Activated CD8-positive, alpha-beta memory T cell treated with anti-CD3 and anti-CD28 coated beads, Interleukin-2, amount 50 U/mL, for 48 hours (primary cell): ENCODE measurements at regions not wholly inside any gene's neighbourhood (a gene's known extent, or its start where the extent isn't known, plus 50 kb on each side); places are given as distances from the start of the nearest gene placed in this dataset.

Experiments
- DNase-seq: peaks from one replicate; pipeline ENCODE4 v3.0.0-alpha.2; 2020

- no peak for DNase-seq
Measured at GRCh38 chr19:32230441-32230840, 115.0 kb upstream of the ZNF507 start.

- no peak for DNase-seq
Measured at GRCh38 chr19:32231020-32231419, 114.4 kb upstream of the ZNF507 start.

- DNase-seq = no peak
Measured at GRCh38 chr19:32231691-32232090, 113.7 kb upstream of the ZNF507 start.

- no peak for DNase-seq
Measured at GRCh38 chr19:32232449-32232848, 113.0 kb upstream of the ZNF507 start.

GRCh38 chr19:32233091-32233490, 112.3 kb upstream of the ZNF507 start:
- no peak for DNase-seq

- DNase-seq = no peak
Measured at GRCh38 chr19:32233885-32234284, 111.5 kb upstream of the ZNF507 start.

GRCh38 chr19:32234663-32235217, 110.7 kb upstream of the ZNF507 start:
- DNase-seq = no peak

- DNase-seq = no peak
Measured at GRCh38 chr19:32238076-32238475, 107.3 kb upstream of the ZNF507 start.

- no peak for DNase-seq
Measured at GRCh38 chr19:32240316-32240715, 105.1 kb upstream of the ZNF507 start.

- no peak for DNase-seq
Measured at GRCh38 chr19:32241306-32241705, 104.1 kb upstream of the ZNF507 start.

- no peak for DNase-seq
Measured at GRCh38 chr19:32241932-32242710, 103.3 kb upstream of the ZNF507 start.

- DNase-seq = no peak
Measured at GRCh38 chr19:32246006-32246405, 99.4 kb upstream of the ZNF507 start.

GRCh38 chr19:32251634-32252332, 93.6 kb upstream of the ZNF507 start:
- no peak for DNase-seq

GRCh38 chr19:32252333-32252669, 93.1 kb upstream of the ZNF507 start:
- no peak for DNase-seq

- no peak for DNase-seq
Measured at GRCh38 chr19:32253683-32254508, 91.5 kb upstream of the ZNF507 start.

GRCh38 chr19:32254509-32254890, 90.9 kb upstream of the ZNF507 start:
- DNase-seq = no peak

- no peak for DNase-seq
Measured at GRCh38 chr19:32255536-32256295, 89.7 kb upstream of the ZNF507 start.

- DNase-seq = no peak
Measured at GRCh38 chr19:32256341-32256975, 89.0 kb upstream of the ZNF507 start.

- no peak for DNase-seq
Measured at GRCh38 chr19:32257326-32258073, 87.9 kb upstream of the ZNF507 start.

- DNase-seq = no peak
Measured at GRCh38 chr19:32258167-32258566, 87.2 kb upstream of the ZNF507 start.

- DNase-seq = no peak
Measured at GRCh38 chr19:32264568-32264967, 80.8 kb upstream of the ZNF507 start.
